Mucosa of descending colon (tissue), 3 donors: ENCODE measurements at regions not wholly inside any gene's neighbourhood (a gene's known extent, or its start where the extent isn't known, plus 50 kb on each side); places are given as distances from the start of the nearest gene placed in this dataset.
A peak's percentile ranks its signal among the peaks of the same experiment; 100 is the strongest.

ENCODE experiments used
- ATAC-seq: fragments of 200-7000 bp; cut with Tn5 transposase; one replicate; pipeline ENCODE4 v1.9.1; 2020; ENCODE audit warnings: mild to moderate bottlenecking, moderate library complexity
- DNase-seq, 3 donors: peaks; one replicate each; pipeline ENCODE4 v3.0.0-alpha.2; 2020
- H3K36me3 ChIP-seq: fragments of 200-600 bp; one replicate; pipeline ENCODE4 v1.8.0; 2021; ENCODE audit warnings: low read depth, mild to moderate bottlenecking
- H3K4me1 ChIP-seq: fragments of 200-600 bp; one replicate; pipeline ENCODE4 v1.8.0; 2021; ENCODE audit warnings: low read depth, mild to moderate bottlenecking
- H3K4me3 ChIP-seq: fragments of 200-600 bp; one replicate; pipeline ENCODE4 v1.8.0; 2021; ENCODE audit warnings: mild to moderate bottlenecking
- H3K9me3 ChIP-seq: fragments of 200-600 bp; one replicate; pipeline ENCODE4 v1.8.0; 2021; ENCODE audit warnings: mild to moderate bottlenecking
- intact Hi-C, 2 donors: fragments of 100-400 bp; cut with DNase I in 1 of 2; cut with micrococcal nuclease in 1 of 2; formaldehyde crosslinking; loops; one replicate each; pipeline versions ENCODE4 v1.11.0 to v1.11.1; 2022; cut with DNase I, micrococcal nuclease
- TF ChIP-seq, protein P1 (sequence below): fragments of 200-600 bp; IDR thresholded peaks from one replicate; pipeline ENCODE4 v1.8.0; 2022; ENCODE audit warnings: antibody characterized with exemption, mild to moderate bottlenecking
- donor health status: DM: no; HTN: no; CAD: no; lungs with moderate emphysema.
- donor health status: DM: no; HTN: no; CAD: no.
- donor health status: DM: no; HTN: yes; CAD: no.

DNA sequence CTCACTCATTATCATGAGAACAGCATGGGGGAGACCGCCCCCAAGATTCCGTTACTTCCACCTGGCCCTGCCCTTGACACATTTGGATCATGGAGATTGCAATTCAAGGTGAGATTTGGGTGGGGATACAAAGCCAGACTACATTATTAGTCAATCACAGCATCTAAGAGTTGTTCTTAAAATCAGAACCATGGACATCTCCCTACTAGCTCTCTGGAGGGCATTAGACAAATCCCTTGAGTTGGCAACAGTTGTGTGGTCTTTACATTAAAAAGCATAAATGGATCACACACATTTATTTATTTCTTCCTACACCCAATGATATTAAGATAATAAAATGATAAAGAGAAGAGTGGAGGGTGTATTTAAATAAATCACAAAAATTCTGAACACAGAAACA is 262.8 kb upstream of the VCX start:
- ATAC-seq (no peak), DNase-seq (no peak)
- no peaks in the 10 kb centered on the region for H3K4me1 ChIP-seq
- no peak overlapping the region for H3K4me3 ChIP-seq
- intact Hi-C loops: no loop called here
- no peaks in the 10 kb centered on the region for H3K9me3 ChIP-seq
- no peaks in the 10 kb centered on the region for H3K36me3 ChIP-seq
- TF ChIP-seq, protein P1, sequence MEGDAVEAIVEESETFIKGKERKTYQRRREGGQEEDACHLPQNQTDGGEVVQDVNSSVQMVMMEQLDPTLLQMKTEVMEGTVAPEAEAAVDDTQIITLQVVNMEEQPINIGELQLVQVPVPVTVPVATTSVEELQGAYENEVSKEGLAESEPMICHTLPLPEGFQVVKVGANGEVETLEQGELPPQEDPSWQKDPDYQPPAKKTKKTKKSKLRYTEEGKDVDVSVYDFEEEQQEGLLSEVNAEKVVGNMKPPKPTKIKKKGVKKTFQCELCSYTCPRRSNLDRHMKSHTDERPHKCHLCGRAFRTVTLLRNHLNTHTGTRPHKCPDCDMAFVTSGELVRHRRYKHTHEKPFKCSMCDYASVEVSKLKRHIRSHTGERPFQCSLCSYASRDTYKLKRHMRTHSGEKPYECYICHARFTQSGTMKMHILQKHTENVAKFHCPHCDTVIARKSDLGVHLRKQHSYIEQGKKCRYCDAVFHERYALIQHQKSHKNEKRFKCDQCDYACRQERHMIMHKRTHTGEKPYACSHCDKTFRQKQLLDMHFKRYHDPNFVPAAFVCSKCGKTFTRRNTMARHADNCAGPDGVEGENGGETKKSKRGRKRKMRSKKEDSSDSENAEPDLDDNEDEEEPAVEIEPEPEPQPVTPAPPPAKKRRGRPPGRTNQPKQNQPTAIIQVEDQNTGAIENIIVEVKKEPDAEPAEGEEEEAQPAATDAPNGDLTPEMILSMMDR: no peak

DNA sequence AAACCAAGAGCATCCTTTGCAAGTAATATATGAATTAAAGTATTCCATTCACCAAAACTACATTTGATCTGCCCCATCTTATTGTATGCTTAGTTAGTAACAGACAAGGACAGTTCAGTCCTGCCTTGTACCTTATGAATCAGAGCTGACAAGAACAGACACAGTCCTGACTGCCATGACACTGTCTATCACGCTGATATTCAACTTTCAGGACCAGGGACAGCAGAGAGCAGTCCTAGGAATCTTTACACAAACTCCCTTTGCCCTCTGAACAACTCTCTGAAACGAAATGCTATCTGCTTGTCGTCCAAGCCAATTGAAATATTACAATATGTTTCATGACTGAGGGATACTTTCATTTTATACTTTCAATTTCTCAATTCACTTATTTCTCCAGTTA is 268.6 kb upstream of the VCX start:
- TF ChIP-seq, protein P1: no peak
- H3K9me3 ChIP-seq: no peaks in the 10 kb centered on the region
- H3K36me3 ChIP-seq: no peaks in the 10 kb centered on the region
- ATAC-seq (no peak), DNase-seq (peak in 1 of 3 donors; percentile 3)
- no peaks in the 10 kb centered on the region for H3K4me1 ChIP-seq
- H3K4me3 ChIP-seq: no peak overlapping the region
- intact Hi-C loops: no loop called here

DNA sequence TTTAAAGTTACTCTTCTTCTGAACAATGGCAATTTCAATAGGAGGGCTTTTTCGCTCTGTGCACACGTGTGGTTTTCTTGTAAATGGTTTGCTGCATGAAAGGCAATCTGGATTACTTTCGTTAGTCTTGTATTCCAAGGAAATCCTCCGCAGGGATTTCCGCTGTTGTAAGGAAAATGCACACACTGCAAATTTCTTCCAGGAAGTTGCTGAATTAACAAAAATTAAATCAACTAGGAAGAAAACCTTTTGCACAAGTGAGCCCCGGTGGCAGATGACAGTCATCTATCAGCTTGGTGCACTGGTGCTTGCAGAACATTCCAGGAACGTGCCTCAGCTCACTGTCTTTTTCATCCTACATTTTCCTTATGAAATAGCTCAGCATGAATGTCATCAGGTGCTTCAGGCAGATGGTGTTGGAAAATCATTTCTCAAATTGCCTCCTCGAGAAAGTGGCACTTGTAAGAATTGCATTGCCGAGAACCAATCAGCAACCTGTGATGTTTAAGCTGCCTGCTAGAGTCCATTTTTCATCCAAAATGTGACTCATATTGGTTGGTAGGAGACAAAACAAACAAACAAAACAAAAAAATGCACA is 272.4 kb upstream of the VCX start:
- TF ChIP-seq, protein P1: no peak
- H3K4me1 ChIP-seq: no peaks in the 10 kb centered on the region
- no peak for DNase-seq
- intact Hi-C loops: no loop called here
- H3K9me3 ChIP-seq: no peaks in the 10 kb centered on the region
- H3K4me3 ChIP-seq: no peak overlapping the region
- no peak for ATAC-seq
- no peaks in the 10 kb centered on the region for H3K36me3 ChIP-seq

DNA sequence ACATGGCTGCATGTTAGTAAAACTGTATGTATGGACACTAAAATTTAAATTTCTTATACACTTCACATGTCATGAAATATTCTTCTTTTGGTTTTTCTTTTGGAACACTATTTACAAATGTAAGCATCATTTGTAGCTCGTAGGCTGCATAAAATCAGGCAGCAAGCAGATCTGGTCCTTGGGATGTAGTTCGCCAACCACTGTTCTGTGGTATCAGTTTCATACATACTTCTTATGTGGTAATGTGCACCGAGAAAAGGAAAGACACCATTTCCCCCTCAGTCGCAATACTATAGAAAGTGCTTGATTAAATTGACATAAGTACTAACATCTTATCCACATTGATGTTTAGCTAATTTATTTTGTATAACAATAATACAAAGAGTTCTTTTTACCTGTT is 274.4 kb upstream of the VCX start:
- Histone ChIP-seq H3K36me3 (no peaks in the 10 kb centered on the region), H3K4me3 (no peak overlapping the region), H3K9me3 (no peaks in the 10 kb centered on the region), H3K4me1 (no peaks in the 10 kb centered on the region)
- DNase-seq (no peak), ATAC-seq (no peak)
- TF ChIP-seq, protein P1: no peak
- intact Hi-C loops: no loop called here

DNA sequence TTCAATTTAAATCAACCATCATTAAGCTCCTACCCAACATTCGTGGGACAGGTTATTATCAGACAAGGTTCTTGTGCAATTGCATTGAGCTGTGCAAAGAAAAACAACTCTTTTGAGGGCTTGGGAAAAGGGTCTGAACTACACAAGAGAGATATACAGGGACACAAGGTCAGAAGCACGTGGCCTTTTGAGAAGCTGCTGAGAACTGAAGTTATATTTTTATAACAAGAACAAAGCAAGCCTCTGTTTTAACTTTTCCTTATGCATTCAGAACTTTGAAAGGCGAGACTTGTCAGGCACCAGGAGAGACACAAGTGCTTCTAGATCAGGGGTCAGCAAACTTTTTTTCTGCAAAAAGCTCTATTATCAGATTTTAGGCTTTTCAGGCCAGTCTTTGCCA is 274.8 kb upstream of the VCX start:
- H3K4me3 ChIP-seq: no peak overlapping the region
- ATAC-seq (no peak), DNase-seq (no peak)
- intact Hi-C loops: no loop called here
- TF ChIP-seq, protein P1: no peak
- H3K4me1 ChIP-seq: no peaks in the 10 kb centered on the region
- no peaks in the 10 kb centered on the region for H3K36me3 ChIP-seq
- no peaks in the 10 kb centered on the region for H3K9me3 ChIP-seq

DNA sequence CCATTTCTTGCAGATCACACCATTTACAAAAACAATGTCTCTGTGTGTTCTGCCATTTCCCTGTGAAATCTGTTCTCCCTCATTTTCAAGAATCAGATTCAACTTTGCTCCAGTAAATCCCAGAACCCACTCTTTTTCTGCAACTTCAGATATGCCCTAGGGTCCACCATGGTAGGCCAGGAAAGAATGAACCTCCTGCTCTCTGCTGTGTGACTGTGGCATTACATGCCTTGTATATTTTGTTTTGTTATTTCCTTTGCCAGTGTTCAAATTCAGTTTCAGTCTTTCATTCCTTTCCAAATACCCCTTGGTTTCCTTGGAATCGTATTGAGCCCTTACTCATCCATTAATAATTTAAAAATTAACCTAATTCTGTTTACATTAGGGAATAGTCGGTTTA is 290.2 kb upstream of the VCX start:
- ATAC-seq (no peak), DNase-seq (no peak)
- Histone ChIP-seq H3K4me1 (no peaks in the 10 kb centered on the region), H3K4me3 (no peak overlapping the region), H3K36me3 (no peaks in the 10 kb centered on the region), H3K9me3 (no peaks in the 10 kb centered on the region)
- TF ChIP-seq, protein P1: no peak
- intact Hi-C loops: no loop called here
